Ishikawa (cell line): ENCODE measurements at regions not wholly inside any gene's neighbourhood (a gene's known extent, or its start where the extent isn't known, plus 50 kb on each side); places are given as distances from the start of the nearest gene placed in this dataset.

ENCODE experiments used
- CEBPB ChIP-seq: IDR thresholded peaks from 2 replicates; pipeline ENCODE4 v1.6.1; 2012
- CREB1 ChIP-seq: IDR thresholded peaks from 2 replicates; pipeline ENCODE4 v1.6.1; 2012; ENCODE audit warnings: low read depth
- EP300 ChIP-seq: IDR thresholded peaks from 2 replicates; pipeline ENCODE4 v1.6.1; 2012; ENCODE audit warnings: borderline replicate concordance
- RAD21 ChIP-seq: IDR thresholded peaks from 2 replicates; pipeline ENCODE4 v1.6.1; 2012; ENCODE audit warnings: low read depth
- YY1 ChIP-seq: IDR thresholded peaks from 2 replicates; pipeline ENCODE4 v1.6.1; 2012; ENCODE audit warnings: low read depth
- TF ChIP-seq, protein P1 (sequence below): IDR thresholded peaks from 2 replicates; pipeline ENCODE4 v1.6.1; 2012; ENCODE audit warnings: low read depth, mild to moderate bottlenecking
- TF ChIP-seq, protein P2 (sequence below): IDR thresholded peaks from 2 replicates; pipeline ENCODE4 v1.6.1; 2012

DNA sequence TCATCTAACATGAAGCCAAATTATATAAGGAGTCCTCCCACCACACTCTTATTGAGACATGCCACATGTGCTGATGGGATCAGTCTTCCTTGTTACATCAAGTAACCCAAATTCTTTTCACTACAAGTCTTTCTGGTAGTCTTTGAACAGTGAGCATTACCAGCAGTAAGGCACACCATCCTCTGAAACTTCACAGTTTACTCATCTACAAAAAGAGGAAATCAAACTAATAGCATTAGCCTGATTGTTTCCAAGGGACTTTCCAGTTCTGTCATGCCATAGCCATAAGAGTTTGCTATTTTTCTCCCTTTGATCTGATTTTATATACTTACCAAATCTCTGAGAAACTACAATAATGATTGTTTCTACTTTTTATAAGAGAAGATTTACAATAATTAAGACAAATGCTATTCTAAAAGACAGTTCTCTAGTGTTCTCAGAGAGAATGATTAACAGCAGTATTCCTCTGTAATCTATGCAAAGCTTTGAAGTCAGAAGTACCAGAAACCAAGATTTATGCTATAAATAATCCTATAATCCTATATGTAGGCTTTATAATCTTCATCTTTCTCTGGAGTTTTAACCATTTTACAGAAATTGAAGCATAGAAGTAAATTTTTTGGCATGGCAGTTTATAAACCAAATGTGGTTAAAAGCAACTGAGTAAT is 166.2 kb upstream of the ACO1 start:
- TF ChIP-seq, protein P1, sequence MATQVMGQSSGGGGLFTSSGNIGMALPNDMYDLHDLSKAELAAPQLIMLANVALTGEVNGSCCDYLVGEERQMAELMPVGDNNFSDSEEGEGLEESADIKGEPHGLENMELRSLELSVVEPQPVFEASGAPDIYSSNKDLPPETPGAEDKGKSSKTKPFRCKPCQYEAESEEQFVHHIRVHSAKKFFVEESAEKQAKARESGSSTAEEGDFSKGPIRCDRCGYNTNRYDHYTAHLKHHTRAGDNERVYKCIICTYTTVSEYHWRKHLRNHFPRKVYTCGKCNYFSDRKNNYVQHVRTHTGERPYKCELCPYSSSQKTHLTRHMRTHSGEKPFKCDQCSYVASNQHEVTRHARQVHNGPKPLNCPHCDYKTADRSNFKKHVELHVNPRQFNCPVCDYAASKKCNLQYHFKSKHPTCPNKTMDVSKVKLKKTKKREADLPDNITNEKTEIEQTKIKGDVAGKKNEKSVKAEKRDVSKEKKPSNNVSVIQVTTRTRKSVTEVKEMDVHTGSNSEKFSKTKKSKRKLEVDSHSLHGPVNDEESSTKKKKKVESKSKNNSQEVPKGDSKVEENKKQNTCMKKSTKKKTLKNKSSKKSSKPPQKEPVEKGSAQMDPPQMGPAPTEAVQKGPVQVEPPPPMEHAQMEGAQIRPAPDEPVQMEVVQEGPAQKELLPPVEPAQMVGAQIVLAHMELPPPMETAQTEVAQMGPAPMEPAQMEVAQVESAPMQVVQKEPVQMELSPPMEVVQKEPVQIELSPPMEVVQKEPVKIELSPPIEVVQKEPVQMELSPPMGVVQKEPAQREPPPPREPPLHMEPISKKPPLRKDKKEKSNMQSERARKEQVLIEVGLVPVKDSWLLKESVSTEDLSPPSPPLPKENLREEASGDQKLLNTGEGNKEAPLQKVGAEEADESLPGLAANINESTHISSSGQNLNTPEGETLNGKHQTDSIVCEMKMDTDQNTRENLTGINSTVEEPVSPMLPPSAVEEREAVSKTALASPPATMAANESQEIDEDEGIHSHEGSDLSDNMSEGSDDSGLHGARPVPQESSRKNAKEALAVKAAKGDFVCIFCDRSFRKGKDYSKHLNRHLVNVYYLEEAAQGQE, result no peak
- TF ChIP-seq CEBPB (no peak), RAD21 (no peak), YY1 (no peak), CREB1 (no peak), EP300 (no peak)
- TF ChIP-seq, protein P2, sequence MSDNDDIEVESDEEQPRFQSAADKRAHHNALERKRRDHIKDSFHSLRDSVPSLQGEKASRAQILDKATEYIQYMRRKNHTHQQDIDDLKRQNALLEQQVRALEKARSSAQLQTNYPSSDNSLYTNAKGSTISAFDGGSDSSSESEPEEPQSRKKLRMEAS, result no peak
